ENCODE measurements at regions not wholly inside any gene's neighbourhood (a gene's known extent, or its start where the extent isn't known, plus 50 kb on each side); places are given as distances from the start of the nearest gene placed in this dataset.
A peak's percentile ranks its signal among the peaks of the same experiment; 100 is the strongest.
"Not testable (repeated sequence)": the region's sequence is repeated elsewhere in the genome, so short reads cannot be mapped to it uniquely, and the experiment has no call there.

GRCh38 chr20:4465212-4465611 lies 216.1 kb upstream of the ADRA1D start:
- Histone ChIP-seq H4K20me1 (no peaks in the 10 kb centered on the region), H3K4me2 (no peak overlapping the region), H3K27me3 (no peaks in the 10 kb centered on the region), H3K9ac (no peak overlapping the region), H3K4me1 (peaks cover 1 to 13% (median 5%) of the 10 kb centered on the region in 10 experiments; a peak in 17 of 20 replicates), H3K36me3 (no peaks in the 10 kb centered on the region), H3K4me3 (no peak overlapping the region), H3K27ac (no peak overlapping the region), H3K9me3 (replicated peaks in 1 of 11) (peaks cover 0 to 25% (median 4%) of the 10 kb centered on the region in 11 experiments; a peak in 8 of 22 replicates)
- TF ChIP-seq Cebpa-rat (IDR thresholded peaks at IDR 0.05) = no peak

GRCh38 chr20:4462801-4463200 lies 213.7 kb upstream of the ADRA1D start:
- not testable (repeated sequence) for H3K9ac ChIP-seq, H3K4me2 ChIP-seq, H3K27me3 ChIP-seq, H3K36me3 ChIP-seq, H4K20me1 ChIP-seq, H3K27ac ChIP-seq, H3K4me3 ChIP-seq, H3K4me1 ChIP-seq
- peaks cover 0 to 39% (median 4%) of the 10 kb centered on the region in 11 experiments; a peak in 9 of 22 replicates for H3K9me3 ChIP-seq (replicated peaks in 1 of 11)

GRCh38 chr20:4459081-4459480 lies 210.0 kb upstream of the ADRA1D start:
- no peak overlapping the region for H3K4me3 ChIP-seq
- no peaks in the 10 kb centered on the region for H3K36me3 ChIP-seq
- H3K9ac ChIP-seq = no peak overlapping the region
- H3K9me3 ChIP-seq (replicated peaks in 1 of 11) = peaks cover 0 to 53% (median 4%) of the 10 kb centered on the region in 11 experiments; a peak in 9 of 22 replicates
- no peaks in the 10 kb centered on the region for H4K20me1 ChIP-seq
- no peak overlapping the region for H3K27ac ChIP-seq
- no peak overlapping the region for H3K4me2 ChIP-seq
- H3K4me1 ChIP-seq = peaks cover 0 to 14% (median 0%) of the 10 kb centered on the region in 10 experiments; a peak in 5 of 20 replicates
- no peaks in the 10 kb centered on the region for H3K27me3 ChIP-seq
- no peak for TF ChIP-seq Cebpa-rat (IDR thresholded peaks at IDR 0.05)

- Histone ChIP-seq H3K36me3 (no peaks in the 10 kb centered on the region), H3K9ac (no peak overlapping the region), H3K4me1 (peaks cover 0 to 9% (median 0%) of the 10 kb centered on the region in 10 experiments; a peak in 5 of 20 replicates), H3K4me3 (no peak overlapping the region), H4K20me1 (no peaks in the 10 kb centered on the region), H3K27me3 (no peaks in the 10 kb centered on the region), H3K9me3 (replicated peaks in 1 of 11) (peaks cover 0 to 41% (median 3%) of the 10 kb centered on the region in 11 experiments; a peak in 9 of 22 replicates), H3K4me2 (no peak overlapping the region), H3K27ac (no peak overlapping the region)
- TF ChIP-seq Cebpa-rat (IDR thresholded peaks at IDR 0.05) = no peak
Observed at GRCh38 chr20:4457566-4458543, 208.8 kb upstream of the ADRA1D start.

- no peak for TF ChIP-seq Cebpa-rat (IDR thresholded peaks at IDR 0.05)
Observed at GRCh38 chr20:4455996-4456395, 206.9 kb upstream of the ADRA1D start.

GRCh38 chr20:4455301-4455701 lies 206.2 kb upstream of the ADRA1D start:
- Histone ChIP-seq H3K4me3 (no peak overlapping the region), H3K9me3 (replicated peaks in 1 of 11) (peaks cover 0 to 28% (median 0%) of the 10 kb centered on the region in 11 experiments; a peak in 6 of 22 replicates), H4K20me1 (no peaks in the 10 kb centered on the region), H3K27me3 (no peaks in the 10 kb centered on the region), H3K4me1 (peaks cover 0 to 15% (median 0%) of the 10 kb centered on the region in 10 experiments; a peak in 4 of 20 replicates), H3K36me3 (no peaks in the 10 kb centered on the region), H3K4me2 (no peak overlapping the region), H3K9ac (no peak overlapping the region), H3K27ac (no peak overlapping the region)
- no peak for TF ChIP-seq Cebpa-rat (IDR thresholded peaks at IDR 0.05)

More at GRCh38 chr20:4455996-4456395, 206.9 kb upstream of the ADRA1D start:
- Histone ChIP-seq H3K4me1 (peaks cover 0 to 15% (median 0%) of the 10 kb centered on the region in 10 experiments; a peak in 4 of 20 replicates), H3K36me3 (no peaks in the 10 kb centered on the region), H3K27me3 (no peaks in the 10 kb centered on the region), H4K20me1 (no peaks in the 10 kb centered on the region), H3K9me3 (replicated peaks in 1 of 11) (peaks cover 0 to 28% (median 0%) of the 10 kb centered on the region in 11 experiments; a peak in 6 of 22 replicates), H3K27ac (no peak overlapping the region), H3K9ac (no peak overlapping the region), H3K4me2 (no peak overlapping the region), H3K4me3 (no peak overlapping the region)

- peaks cover 0 to 15% (median 0%) of the 10 kb centered on the region in 10 experiments; a peak in 4 of 20 replicates for H3K4me1 ChIP-seq
- H4K20me1 ChIP-seq = no peaks in the 10 kb centered on the region
- H3K36me3 ChIP-seq = no peaks in the 10 kb centered on the region
- H3K4me2 ChIP-seq = peak overlapping the region in 3 of 11 experiments; percentile 30 to 60 (median 34); a peak in 4 of 22 replicates
- no peaks in the 10 kb centered on the region for H3K27me3 ChIP-seq
- no peak overlapping the region for H3K9ac ChIP-seq
- H3K4me3 ChIP-seq = no peak overlapping the region
- H3K27ac ChIP-seq = no peak overlapping the region
- no peak for TF ChIP-seq Cebpa-rat (IDR thresholded peaks at IDR 0.05)
- peaks cover 0 to 20% (median 0%) of the 10 kb centered on the region in 11 experiments; a peak in 6 of 22 replicates for H3K9me3 ChIP-seq (replicated peaks in 1 of 11)
Observed at GRCh38 chr20:4454111-4454510, 205.0 kb upstream of the ADRA1D start.

- peaks cover 0 to 15% (median 0%) of the 10 kb centered on the region in 11 experiments; a peak in 5 of 22 replicates for H3K9me3 ChIP-seq (replicated peaks in 1 of 11)
- H3K4me1 ChIP-seq = peaks cover 0 to 15% (median 0%) of the 10 kb centered on the region in 10 experiments; a peak in 4 of 20 replicates
- no peak for TF ChIP-seq Cebpa-rat (IDR thresholded peaks at IDR 0.05)
- H3K27ac ChIP-seq = no peak overlapping the region
- H3K9ac ChIP-seq = no peak overlapping the region
- H3K4me2 ChIP-seq = no peak overlapping the region
- no peaks in the 10 kb centered on the region for H3K27me3 ChIP-seq
- no peaks in the 10 kb centered on the region for H3K36me3 ChIP-seq
- no peak overlapping the region for H3K4me3 ChIP-seq
- H4K20me1 ChIP-seq = no peaks in the 10 kb centered on the region
Observed at GRCh38 chr20:4453359-4453758, 204.3 kb upstream of the ADRA1D start.

GRCh38 chr20:4451487-4452081 lies 202.5 kb upstream of the ADRA1D start:
- Histone ChIP-seq H3K9ac (no peak overlapping the region), H3K4me2 (peak overlapping the region in 2 of 11 experiments; percentile 3 to 52; a peak in 3 of 22 replicates), H4K20me1 (no peaks in the 10 kb centered on the region), H3K27ac (no peak overlapping the region), H3K27me3 (no peaks in the 10 kb centered on the region), H3K9me3 (replicated peaks in 1 of 11) (peaks cover 0 to 12% (median 5%) of the 10 kb centered on the region in 11 experiments; a peak in 9 of 22 replicates), H3K4me3 (no peak overlapping the region), H3K4me1 (peaks cover 0 to 15% (median 0%) of the 10 kb centered on the region in 10 experiments; a peak in 4 of 20 replicates), H3K36me3 (no peaks in the 10 kb centered on the region)
- TF ChIP-seq Cebpa-rat (IDR thresholded peaks at IDR 0.05) = no peak

Data from BLaER1 treated with 17β-estradiol and CSF1 and Interleukin-3, amounts not matched to agents 10 nM and 100 nM (cell line).